Testis (tissue), 2 donors: ENCODE measurements at regions not wholly inside any gene's neighbourhood (a gene's known extent, or its start where the extent isn't known, plus 50 kb on each side); places are given as distances from the start of the nearest gene placed in this dataset.

ENCODE experiments used
- DNase-seq: peaks from one replicate; pipeline ENCODE4 v3.0.0-alpha.2; 2019
- H3K27ac ChIP-seq, 2 donors: fragments of 200-600 bp; sonication (generic); one replicate each; pipeline ENCODE4 v1.5.1; 2019
- H3K27me3 ChIP-seq: fragments of 200-600 bp; sonication (generic); one replicate; pipeline ENCODE4 v1.5.1; 2019
- H3K36me3 ChIP-seq: fragments of 200-600 bp; sonication (generic); one replicate; pipeline ENCODE4 v1.5.1; 2017; ENCODE audit warnings: low read depth; ENCODE audit errors: missing control alignments
- H3K4me1 ChIP-seq: fragments of 200-600 bp; sonication (generic); one replicate; pipeline ENCODE4 v1.5.1; 2019
- H3K4me3 ChIP-seq, 2 donors: fragments of 200-600 bp; sonication (generic); one replicate each; pipeline ENCODE4 v1.5.1; 2017 to 2019
- H3K9me3 ChIP-seq: fragments of 200-600 bp; sonication (generic); one replicate; pipeline ENCODE4 v1.5.1; 2017
- CTCF ChIP-seq, 3 experiments: fragments of 450-650 bp in 2 of 3; fragments of 200-600 bp in 1 of 3; sonication (generic) in 1 of 3; IDR thresholded peaks; one replicate each; pipeline ENCODE4 v1.5.1; 2016 to 2019; ENCODE audit warnings: antibody characterized with exemption in 3 of 3, mild to moderate bottlenecking in 2 of 3, moderate library complexity in 1 of 3
- POLR2A ChIP-seq: fragments of 450-650 bp; IDR thresholded peaks from one replicate; pipeline ENCODE4 v1.6.1; 2017; ENCODE audit warnings: antibody characterized with exemption, mild to moderate bottlenecking, moderate library complexity
- WGBS, 2 donors: methylation state at CpG; one replicate each; pipeline ENCODE4 v1.1.5; 2018; 5-methylcytosine and 5-hydroxymethylcytosine counted together
- intact Hi-C: fragments of 100-400 bp; cut with DNase I; formaldehyde crosslinking; loops from one replicate; pipeline ENCODE4 v1.15.1; 2023; ENCODE audit warnings: low total_unique reads

- no peak for DNase-seq
- no peak overlapping the region for H3K27ac ChIP-seq
- no peaks in the 10 kb centered on the region for H3K9me3 ChIP-seq
- H3K4me1 ChIP-seq: no peaks in the 10 kb centered on the region
- no peak for TF ChIP-seq POLR2A
- TF ChIP-seq CTCF (IDR thresholded peaks at IDR 0.05): no peak
- H3K4me3 ChIP-seq: no peak overlapping the region
- WGBS, 2 donors: 57 to 71% methylated on average over 1 of the region's 1 CpG
- intact Hi-C loops: no loop called here
- no peaks in the 10 kb centered on the region for H3K27me3 ChIP-seq
- H3K36me3 ChIP-seq: no peaks in the 10 kb centered on the region
Measured at GRCh38 chr4:127182687-127183086, 450.1 kb upstream of the INTU start.

- no peak overlapping the region for H3K27ac ChIP-seq
- H3K4me3 ChIP-seq: no peak overlapping the region
- intact Hi-C loops: no loop called here
- DNase-seq: no peak
- no peaks in the 10 kb centered on the region for H3K9me3 ChIP-seq
- no peaks in the 10 kb centered on the region for H3K4me1 ChIP-seq
- H3K27me3 ChIP-seq: no peaks in the 10 kb centered on the region
- H3K36me3 ChIP-seq: no peaks in the 10 kb centered on the region
- WGBS, 2 donors: 85 to 100% methylated on average over 1 of the region's 1 CpG
- TF ChIP-seq CTCF (IDR thresholded peaks at IDR 0.05) (no peak), POLR2A (no peak)
Measured at GRCh38 chr4:127188847-127189246, 443.9 kb upstream of the INTU start.

- Histone ChIP-seq H3K27ac (no peak overlapping the region), H3K4me3 (no peak overlapping the region), H3K9me3 (no peaks in the 10 kb centered on the region), H3K36me3 (no peaks in the 10 kb centered on the region), H3K4me1 (peaks cover 5% of the 10 kb centered on the region), H3K27me3 (no peaks in the 10 kb centered on the region)
- TF ChIP-seq POLR2A: no peak
- TF ChIP-seq CTCF (IDR thresholded peaks at IDR 0.05): no peak
- WGBS, 2 donors: 88 to 89% methylated on average over 1 of the region's 1 CpG
- DNase-seq: no peak
- intact Hi-C loops: no loop called here
Measured at GRCh38 chr4:127194281-127194680, 438.5 kb upstream of the INTU start.

GRCh38 chr4:127196655-127197352 is 436.0 kb upstream of the INTU start:
- peak; percentile 28 for DNase-seq
- no peak overlapping the region for H3K27ac ChIP-seq
- whole genome bisulfite sequencing, 2 donors: 35 to 47% methylated on average over 5 to 7 of the region's 7 CpGs
- H3K36me3 ChIP-seq: no peaks in the 10 kb centered on the region
- TF ChIP-seq POLR2A: no peak
- TF ChIP-seq CTCF (IDR thresholded peaks at IDR 0.05): no peak
- peaks cover 5% of the 10 kb centered on the region for H3K4me1 ChIP-seq
- intact Hi-C loops: no loop called here
- H3K9me3 ChIP-seq: no peaks in the 10 kb centered on the region
- no peak overlapping the region for H3K4me3 ChIP-seq
- H3K27me3 ChIP-seq: no peaks in the 10 kb centered on the region

GRCh38 chr4:127203562-127204200 is 429.1 kb upstream of the INTU start:
- 85 to 91% methylated on average over 3 of the region's 3 CpGs for WGBS, 2 donors
- H3K27me3 ChIP-seq: no peaks in the 10 kb centered on the region
- H3K9me3 ChIP-seq: no peaks in the 10 kb centered on the region
- H3K27ac ChIP-seq: no peak overlapping the region
- no peaks in the 10 kb centered on the region for H3K36me3 ChIP-seq
- DNase-seq: no peak
- no peak overlapping the region for H3K4me3 ChIP-seq
- intact Hi-C loops: no loop called here
- TF ChIP-seq POLR2A (no peak), CTCF (IDR thresholded peaks at IDR 0.05) (no peak)
- no peaks in the 10 kb centered on the region for H3K4me1 ChIP-seq
